Right lobe of liver (tissue), 6 donors: ENCODE measurements at regions not wholly inside any gene's neighbourhood (a gene's known extent, or its start where the extent isn't known, plus 50 kb on each side); places are given as distances from the start of the nearest gene placed in this dataset.

Source experiments
- ATAC-seq, 4 donors: fragments of 200-7000 bp; cut with Tn5 transposase; one replicate each; pipeline ENCODE4 v1.9.1; 2020; ENCODE audit warnings: mild to moderate bottlenecking in 4 of 4, moderate library complexity in 4 of 4
- DNase-seq, 3 donors: peaks; one replicate each; pipeline ENCODE4 v3.0.0-alpha.2; 2020
- H3K27ac ChIP-seq, 3 donors: fragments of 200-600 bp; one replicate each; pipeline ENCODE4 v1.8.0; 2022
- H3K27me3 ChIP-seq, 2 donors: fragments of 200-600 bp; one replicate each; pipeline ENCODE4 v1.8.0; 2022
- H3K36me3 ChIP-seq, 4 donors: fragments of 200-600 bp; sonication (generic) in 1 of 4; one replicate each; pipeline versions ENCODE4 v1.5.1 to v1.8.0; 2017 to 2022; ENCODE audit warnings: control low read depth in 1 of 4
- H3K4me1 ChIP-seq, 4 donors: fragments of 200-600 bp; sonication (generic) in 1 of 4; one replicate each; pipeline versions ENCODE4 v1.5.1 to v1.8.0; 2017 to 2022; ENCODE audit warnings: control low read depth in 1 of 4
- H3K4me3 ChIP-seq, 3 donors: fragments of 200-600 bp; one replicate each; pipeline ENCODE4 v1.8.0; 2022
- H3K9me3 ChIP-seq, 4 donors: fragments of 200-600 bp; sonication (generic) in 1 of 4; one replicate each; pipeline versions ENCODE4 v1.5.1 to v1.8.0; 2017 to 2022; ENCODE audit warnings: control low read depth in 1 of 4
- POLR2A ChIP-seq: fragments of 450-650 bp; IDR thresholded peaks from one replicate; pipeline ENCODE4 v1.6.1; 2017; ENCODE audit warnings: antibody characterized with exemption, mild to moderate bottlenecking
- WGBS: methylation state at CpG from one replicate; pipeline ENCODE4 v1.1.6; 2018; ENCODE audit warnings: low coverage, low lambda C conversion rate; ENCODE audit not compliant: insufficient coverage; ENCODE audit errors: missing lambda C conversion rate; 5-methylcytosine and 5-hydroxymethylcytosine counted together
- intact Hi-C, 2 donors: fragments of 100-400 bp; cut with DNase I; formaldehyde crosslinking; loops; one replicate each; pipeline versions ENCODE4 v1.11.2 to v1.14.1; 2022
- TF ChIP-seq, protein P1 (sequence below), 4 donors: fragments of 200-600 bp in 3 of 4; fragments of 450-650 bp in 1 of 4; IDR thresholded peaks; one replicate each; pipeline versions ENCODE4 v1.5.1 to v1.8.0; 2016 to 2022; ENCODE audit warnings: antibody characterized with exemption in 4 of 4, mild to moderate bottlenecking in 2 of 4
- donor health status: DM: no; HTN: yes; CAD: no.
- donor health status: DM: no; HTN: no; CAD: no.
- donor health status: DM: no; HTN: no; CAD: no.
- donor health status: DM: no; HTN: yes; CAD: no.
- donor health status: DM: no; HTN: yes; CAD: no.

DNA sequence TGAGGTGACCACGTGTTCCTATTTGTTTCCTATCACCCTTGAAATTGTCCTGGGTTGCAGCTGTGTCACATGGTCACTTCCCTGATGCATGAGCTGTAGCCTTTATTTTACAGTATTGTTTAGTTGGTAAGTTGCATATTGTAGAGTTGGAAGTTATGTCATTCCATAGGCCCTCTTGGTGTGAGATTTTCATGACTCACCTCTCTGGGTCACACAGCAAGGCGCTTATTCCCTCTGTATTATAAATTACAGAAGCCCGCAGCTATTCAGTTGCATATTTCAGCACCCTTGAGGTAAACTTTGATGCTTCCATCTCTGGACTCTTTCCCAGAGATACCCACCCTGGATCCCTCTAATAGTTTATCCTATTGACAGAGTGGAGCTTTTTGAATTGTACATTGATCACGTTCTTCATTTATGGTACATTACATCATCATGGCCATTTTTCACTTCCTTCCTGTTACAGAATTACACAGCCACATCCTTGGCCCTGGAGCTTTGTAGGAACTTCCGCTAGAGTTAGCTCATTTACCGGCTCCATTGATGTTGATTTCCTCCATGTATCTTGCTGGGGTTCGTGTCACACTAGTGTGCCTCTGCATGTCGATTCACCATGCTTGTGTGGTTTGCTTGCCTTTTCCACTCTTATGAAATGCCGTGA lies 543.1 kb upstream of the RGMA start:
- H3K4me1 ChIP-seq = no peaks in the 10 kb centered on the region
- DNase-seq (no peak), ATAC-seq (no peak)
- intact Hi-C loops = no loop called here
- H3K9me3 ChIP-seq = no peaks in the 10 kb centered on the region
- TF ChIP-seq, protein P1, sequence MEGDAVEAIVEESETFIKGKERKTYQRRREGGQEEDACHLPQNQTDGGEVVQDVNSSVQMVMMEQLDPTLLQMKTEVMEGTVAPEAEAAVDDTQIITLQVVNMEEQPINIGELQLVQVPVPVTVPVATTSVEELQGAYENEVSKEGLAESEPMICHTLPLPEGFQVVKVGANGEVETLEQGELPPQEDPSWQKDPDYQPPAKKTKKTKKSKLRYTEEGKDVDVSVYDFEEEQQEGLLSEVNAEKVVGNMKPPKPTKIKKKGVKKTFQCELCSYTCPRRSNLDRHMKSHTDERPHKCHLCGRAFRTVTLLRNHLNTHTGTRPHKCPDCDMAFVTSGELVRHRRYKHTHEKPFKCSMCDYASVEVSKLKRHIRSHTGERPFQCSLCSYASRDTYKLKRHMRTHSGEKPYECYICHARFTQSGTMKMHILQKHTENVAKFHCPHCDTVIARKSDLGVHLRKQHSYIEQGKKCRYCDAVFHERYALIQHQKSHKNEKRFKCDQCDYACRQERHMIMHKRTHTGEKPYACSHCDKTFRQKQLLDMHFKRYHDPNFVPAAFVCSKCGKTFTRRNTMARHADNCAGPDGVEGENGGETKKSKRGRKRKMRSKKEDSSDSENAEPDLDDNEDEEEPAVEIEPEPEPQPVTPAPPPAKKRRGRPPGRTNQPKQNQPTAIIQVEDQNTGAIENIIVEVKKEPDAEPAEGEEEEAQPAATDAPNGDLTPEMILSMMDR (IDR thresholded peaks at IDR 0.05) = no peak
- no peak overlapping the region for H3K4me3 ChIP-seq
- 49% methylated on average over 9 of the region's 9 CpGs for WGBS
- H3K27me3 ChIP-seq = no peaks in the 10 kb centered on the region
- no peaks in the 10 kb centered on the region for H3K36me3 ChIP-seq
- H3K27ac ChIP-seq = no peak overlapping the region

DNA sequence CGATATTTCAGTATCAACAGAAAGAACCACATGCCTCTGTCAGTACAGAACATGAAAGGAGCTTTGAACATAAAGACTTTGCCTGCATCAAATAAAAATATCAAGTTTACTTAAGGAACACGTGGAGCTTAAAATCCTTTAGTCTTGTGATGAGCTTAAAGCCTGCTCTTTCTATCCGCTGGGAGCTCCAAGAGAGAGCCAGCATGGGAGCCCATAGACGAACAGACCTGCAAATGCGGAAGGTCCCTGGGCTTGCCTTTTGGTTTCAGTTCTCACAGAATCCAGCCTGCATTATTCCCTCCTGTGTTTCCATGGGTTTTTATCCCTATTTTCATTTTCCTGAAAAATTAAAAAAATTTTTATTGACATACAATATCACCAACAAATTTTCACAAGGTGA lies 530.6 kb upstream of the RGMA start:
- Histone ChIP-seq H3K4me1 (no peaks in the 10 kb centered on the region), H3K27ac (no peak overlapping the region), H3K27me3 (no peaks in the 10 kb centered on the region), H3K4me3 (no peak overlapping the region), H3K36me3 (no peaks in the 10 kb centered on the region), H3K9me3 (no peaks in the 10 kb centered on the region)
- no peak for TF ChIP-seq POLR2A
- TF ChIP-seq, protein P1 (IDR thresholded peaks at IDR 0.05) = no peak
- ATAC-seq = no peak
- 57% methylated on average over 5 of the region's 5 CpGs for WGBS
- DNase-seq = no peak
- intact Hi-C loops = no loop called here

DNA sequence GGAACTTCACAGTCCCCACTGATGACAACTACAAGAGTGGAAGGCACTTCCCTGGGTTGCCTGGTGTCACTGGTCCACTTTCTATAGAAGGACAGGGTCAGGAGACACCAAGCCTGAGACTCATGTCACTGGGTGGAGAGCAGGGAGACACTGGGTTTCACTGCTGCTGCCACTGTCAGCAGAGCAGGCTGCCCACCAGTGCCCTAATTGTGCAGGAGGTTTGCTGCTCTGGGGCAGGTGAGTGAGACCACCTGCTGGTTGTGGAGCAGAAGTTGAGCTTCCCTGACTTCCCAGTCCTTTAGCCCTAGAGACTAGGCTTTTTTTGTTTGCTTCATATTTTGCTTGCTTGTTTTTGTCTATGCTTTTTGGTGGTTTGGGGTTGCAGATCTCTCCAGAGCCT lies 528.4 kb upstream of the RGMA start:
- Histone ChIP-seq H3K27me3 (no peaks in the 10 kb centered on the region), H3K9me3 (no peaks in the 10 kb centered on the region), H3K36me3 (no peaks in the 10 kb centered on the region), H3K27ac (no peak overlapping the region), H3K4me1 (no peaks in the 10 kb centered on the region), H3K4me3 (no peak overlapping the region)
- DNase-seq (no peak), ATAC-seq (no peak)
- intact Hi-C loops = no loop called here
- no peak for TF ChIP-seq POLR2A
- TF ChIP-seq, protein P1 (IDR thresholded peaks at IDR 0.05) = no peak

- WGBS = 55% methylated on average over 6 of the region's 11 CpGs
- ATAC-seq = no peak
- intact Hi-C loops = no loop called here
- H3K27me3 ChIP-seq = no peaks in the 10 kb centered on the region
- no peaks in the 10 kb centered on the region for H3K36me3 ChIP-seq
- no peaks in the 10 kb centered on the region for H3K9me3 ChIP-seq
- no peak overlapping the region for H3K27ac ChIP-seq
- no peaks in the 10 kb centered on the region for H3K4me1 ChIP-seq
- H3K4me3 ChIP-seq = no peak overlapping the region
- no peak for TF ChIP-seq POLR2A
- TF ChIP-seq, protein P1 (IDR thresholded peaks at IDR 0.05) = no peak
- DNase-seq = no peak
Observed at GRCh38 chr15:93614386-93615104, 525.5 kb upstream of the RGMA start.
